OCI-LY3 (cell line): ENCODE measurements at regions not wholly inside any gene's neighbourhood (a gene's known extent, or its start where the extent isn't known, plus 50 kb on each side); places are given as distances from the start of the nearest gene placed in this dataset.

Experiments used
- H2AFZ ChIP-seq: fragments of 200-600, 300-600 bp; shearing (Covaris generic); 2 replicates; pipeline ENCODE4 v1.6.0; 2014; ENCODE audit warnings: antibody characterized with exemption, low read depth, low read length
- H3K27ac ChIP-seq: fragments of 200-600, 300-600 bp; sonication (generic); 2 replicates; pipeline ENCODE4 v1.5.1; 2014; ENCODE audit warnings: mild to moderate bottlenecking, low read length, moderate library complexity, mixed read lengths
- H3K27me3 ChIP-seq: fragments of 200-600, 300-600 bp; sonication (generic); 2 replicates; pipeline ENCODE4 v1.6.1; 2014; ENCODE audit warnings: low read depth, low read length, mixed read lengths
- H3K36me3 ChIP-seq: fragments of 200-600, 300-600 bp; sonication (generic); replicated peaks from 2 replicates; pipeline ENCODE3; 2014; ENCODE audit warnings: low read depth, low read length, mixed read lengths
- H3K4me1 ChIP-seq: fragments of 300-600, 200-600 bp; sonication (generic); 2 replicates; pipeline ENCODE4 v1.6.1; 2014; ENCODE audit warnings: low read length, mixed read lengths
- H3K4me2 ChIP-seq: fragments of 200-600, 300-600 bp; sonication (generic); 2 replicates; pipeline ENCODE4 v1.6.1; 2014; ENCODE audit warnings: low read length, mixed read lengths
- H3K4me3 ChIP-seq: fragments of 300-600, 200-600 bp; sonication (generic); 2 replicates; pipeline ENCODE4 v1.5.1; 2014; ENCODE audit warnings: antibody characterized with exemption, mild to moderate bottlenecking, low read length, moderate library complexity
- H3K79me2 ChIP-seq: fragments of 300-600, 200-600 bp; shearing (Covaris generic); 2 replicates; pipeline ENCODE4 v1.6.1; 2014; ENCODE audit warnings: mild to moderate bottlenecking, low read length, mixed read lengths
- H3K9ac ChIP-seq: fragments of 300-600, 200-600 bp; shearing (Covaris generic); 2 replicates; pipeline ENCODE4 v1.6.0; 2014; ENCODE audit warnings: mild to moderate bottlenecking, low read length, moderate library complexity
- H3K9me3 ChIP-seq: fragments of 200-600, 300-600 bp; shearing (Covaris generic); 2 replicates; pipeline ENCODE4 v1.6.1; 2014; ENCODE audit warnings: low read length, mixed read lengths; ENCODE audit not compliant: insufficient read depth
- H4K20me1 ChIP-seq: fragments of 200-600, 300-600 bp; sonication (generic); 2 replicates; pipeline ENCODE4 v1.6.1; 2016; ENCODE audit warnings: low read length, mixed read lengths; ENCODE audit not compliant: insufficient read depth
- CTCF ChIP-seq: fragments of 200-600, 300-600 bp; sonication (generic); IDR thresholded peaks from 2 replicates; pipeline ENCODE4 v1.5.1; 2014; ENCODE audit warnings: antibody characterized with exemption, low read length, low read depth
- EZH2phosphoT487 ChIP-seq: fragments of 200-600 bp; shearing (Covaris generic); IDR thresholded peaks from 2 replicates; pipeline ENCODE4 v1.6.1; 2018; ENCODE audit warnings: antibody characterized with exemption, mixed run types, low read depth

GRCh38 chr21:28614791-28615190, 377.9 kb downstream of the LTN1 start:
- Histone ChIP-seq H3K36me3 (no peaks in the 10 kb centered on the region), H3K27me3 (no peaks in the 10 kb centered on the region), H3K4me3 (no peak overlapping the region), H3K4me2 (no peak overlapping the region), H3K9me3 (no peaks in the 10 kb centered on the region), H2AFZ (no peak overlapping the region), H3K79me2 (no peaks in the 10 kb centered on the region), H3K9ac (no peak overlapping the region), H3K4me1 (no peaks in the 10 kb centered on the region), H4K20me1 (no peaks in the 10 kb centered on the region), H3K27ac (no peak overlapping the region)
- TF ChIP-seq EZH2phosphoT487 (no peak), CTCF (no peak)

- Histone ChIP-seq H3K4me3 (no peak overlapping the region), H3K36me3 (no peaks in the 10 kb centered on the region), H3K4me1 (peaks cover 16% of the 10 kb centered on the region), H4K20me1 (no peaks in the 10 kb centered on the region), H3K4me2 (no peak overlapping the region), H3K27me3 (no peaks in the 10 kb centered on the region), H2AFZ (no peak overlapping the region), H3K9me3 (no peaks in the 10 kb centered on the region), H3K9ac (no peak overlapping the region), H3K79me2 (no peaks in the 10 kb centered on the region), H3K27ac (no peak overlapping the region)
- TF ChIP-seq CTCF (no peak), EZH2phosphoT487 (no peak)
These were observed 384.0 kb downstream of the LTN1 start for GRCh38 chr21:28608646-28609045.

GRCh38 chr21:28607545-28607944, 385.1 kb downstream of the LTN1 start:
- Histone ChIP-seq H3K4me1 (peaks cover 16% of the 10 kb centered on the region), H3K27me3 (no peaks in the 10 kb centered on the region), H3K4me3 (no peak overlapping the region), H4K20me1 (no peaks in the 10 kb centered on the region), H3K27ac (no peak overlapping the region), H3K9me3 (no peaks in the 10 kb centered on the region), H3K79me2 (no peaks in the 10 kb centered on the region), H2AFZ (no peak overlapping the region), H3K9ac (no peak overlapping the region), H3K36me3 (no peaks in the 10 kb centered on the region), H3K4me2 (no peak overlapping the region)
- no peak for TF ChIP-seq EZH2phosphoT487
- no peak for TF ChIP-seq CTCF

GRCh38 chr21:28604946-28605537, 387.6 kb downstream of the LTN1 start:
- H3K9ac ChIP-seq: no peak overlapping the region
- TF ChIP-seq EZH2phosphoT487 (no peak), CTCF (no peak)
- peak overlapping the region; percentile 56 for H3K27ac ChIP-seq

More at GRCh38 chr21:28604946-28605537, 387.6 kb downstream of the LTN1 start:
- peaks cover 16% of the 10 kb centered on the region for H3K4me1 ChIP-seq
- H3K4me3 ChIP-seq: peak overlapping the region; percentile 7; the same call in 1 of the 2 replicates
- H3K9me3 ChIP-seq: no peaks in the 10 kb centered on the region
- H3K27me3 ChIP-seq: no peaks in the 10 kb centered on the region
- no peaks in the 10 kb centered on the region for H4K20me1 ChIP-seq
- no peak overlapping the region for H2AFZ ChIP-seq
- no peaks in the 10 kb centered on the region for H3K36me3 ChIP-seq
- peak overlapping the region; percentile 35 for H3K4me2 ChIP-seq
- H3K79me2 ChIP-seq: no peaks in the 10 kb centered on the region
